Activated T-cell treated with anti-CD3 and anti-CD28 coated beads, Interleukin-2, amount 50 U/mL, for 24 hours (primary cell): ENCODE measurements at regions not wholly inside any gene's neighbourhood (a gene's known extent, or its start where the extent isn't known, plus 50 kb on each side); places are given as distances from the start of the nearest gene placed in this dataset.

Experiments
- DNase-seq: peaks from one replicate; pipeline ENCODE4 v3.0.0-alpha.2; 2020
- H3K27ac Mint-ChIP-seq: 2 replicates; pipeline ENCODE4 v1.8.0; 2020; ENCODE audit warnings: mild to moderate bottlenecking, mixed read lengths
- H3K27me3 Mint-ChIP-seq: 2 replicates; pipeline ENCODE4 v1.8.0; 2020; ENCODE audit warnings: mixed read lengths
- H3K36me3 Mint-ChIP-seq: 2 replicates; pipeline ENCODE4 v1.8.0; 2020; ENCODE audit warnings: low read depth, mixed read lengths
- H3K4me1 Mint-ChIP-seq: 2 replicates; pipeline ENCODE4 v1.8.0; 2020; ENCODE audit warnings: low read depth, mixed read lengths
- H3K4me3 Mint-ChIP-seq: 2 replicates; pipeline ENCODE4 v1.8.0; 2020; ENCODE audit warnings: mild to moderate bottlenecking, moderate library complexity, mixed read lengths
- H3K9me3 Mint-ChIP-seq: 2 replicates; pipeline ENCODE4 v1.8.0; 2020; ENCODE audit warnings: mixed read lengths

DNA sequence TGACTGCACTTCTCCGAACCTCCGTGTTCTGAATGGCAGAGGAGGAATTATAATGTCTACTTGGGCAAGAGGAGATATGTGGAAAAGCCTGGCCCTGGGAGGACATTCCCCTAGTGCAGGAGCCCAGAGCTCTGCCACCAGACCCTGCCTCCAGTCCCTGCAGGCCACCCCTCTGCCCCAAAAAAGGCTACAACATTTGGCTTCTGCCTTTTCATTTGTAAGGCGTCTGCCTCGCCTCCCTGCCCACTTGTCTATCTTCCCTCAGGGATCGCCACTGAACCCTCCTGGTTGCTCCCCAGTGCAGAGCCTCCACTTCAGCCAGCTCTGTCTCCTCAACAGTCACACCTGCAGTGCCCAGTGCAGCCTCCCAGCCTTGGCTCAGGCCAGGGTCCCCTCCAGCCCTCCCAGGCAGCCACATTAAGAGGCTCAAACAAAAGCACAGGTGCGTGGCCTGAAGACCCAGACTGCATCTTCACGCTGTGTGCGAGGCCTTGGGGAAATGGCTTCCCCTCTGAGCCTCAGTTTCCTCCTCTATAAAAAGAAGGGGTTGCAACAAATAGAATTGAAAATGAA is 125.9 kb upstream of the SMAD3 start:
- DNase-seq: no peak
- H3K36me3 Mint-ChIP-seq: no peaks in the 10 kb centered on the region
- no peak overlapping the region for H3K4me3 Mint-ChIP-seq
- H3K27me3 Mint-ChIP-seq: peaks cover under 1% of the 10 kb centered on the region
- no peak overlapping the region for H3K27ac Mint-ChIP-seq
- H3K9me3 Mint-ChIP-seq: peaks cover 1% of the 10 kb centered on the region
- H3K4me1 Mint-ChIP-seq: peaks cover 14% of the 10 kb centered on the region

- H3K27ac Mint-ChIP-seq: no peak overlapping the region
- DNase-seq: peak; percentile 48
Observed at GRCh38 chr15:66940368-66940767, 125.0 kb upstream of the SMAD3 start.

GRCh38 chr15:66941108-66941711 is 124.2 kb upstream of the SMAD3 start:
- H3K27me3 Mint-ChIP-seq: peaks cover 4% of the 10 kb centered on the region
- no peak overlapping the region for H3K4me3 Mint-ChIP-seq
- H3K9me3 Mint-ChIP-seq: no peaks in the 10 kb centered on the region

More at GRCh38 chr15:66940368-66940767, 125.0 kb upstream of the SMAD3 start:
- Mint-ChIP-seq H3K4me3 (no peak overlapping the region), H3K27me3 (no peaks in the 10 kb centered on the region), H3K36me3 (no peaks in the 10 kb centered on the region), H3K9me3 (no peaks in the 10 kb centered on the region), H3K4me1 (peaks cover 14% of the 10 kb centered on the region)

DNA sequence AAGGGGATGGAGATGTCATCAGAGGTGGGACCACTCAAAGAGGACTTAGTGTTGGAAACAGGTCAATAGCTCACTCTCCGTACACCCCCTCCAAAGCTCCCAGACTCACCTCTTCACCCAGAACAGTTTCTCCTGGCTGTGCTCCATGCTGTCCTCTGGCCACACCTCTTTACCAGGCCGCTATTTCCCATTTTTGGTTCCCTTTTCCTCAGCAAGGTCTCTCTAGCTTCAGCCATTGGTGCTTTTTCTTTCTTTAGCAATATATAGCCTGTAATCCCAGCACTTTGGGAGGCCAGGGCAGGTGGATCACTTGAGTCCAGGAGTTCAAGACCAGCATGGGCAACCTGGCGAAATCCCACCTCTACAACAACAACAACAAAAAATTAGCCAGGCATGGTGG is 123.6 kb upstream of the SMAD3 start:
- peaks cover 11% of the 10 kb centered on the region for H3K4me1 Mint-ChIP-seq
- no peak overlapping the region for H3K27ac Mint-ChIP-seq
- no peaks in the 10 kb centered on the region for H3K9me3 Mint-ChIP-seq
- no peaks in the 10 kb centered on the region for H3K36me3 Mint-ChIP-seq
- no peak overlapping the region for H3K4me3 Mint-ChIP-seq
- H3K27me3 Mint-ChIP-seq: peaks cover 4% of the 10 kb centered on the region
- DNase-seq: no peak

More at GRCh38 chr15:66941108-66941711, 124.2 kb upstream of the SMAD3 start:
- DNase-seq: no peak
- no peak overlapping the region for H3K27ac Mint-ChIP-seq
- no peaks in the 10 kb centered on the region for H3K36me3 Mint-ChIP-seq
- H3K4me1 Mint-ChIP-seq: peaks cover 11% of the 10 kb centered on the region

DNA sequence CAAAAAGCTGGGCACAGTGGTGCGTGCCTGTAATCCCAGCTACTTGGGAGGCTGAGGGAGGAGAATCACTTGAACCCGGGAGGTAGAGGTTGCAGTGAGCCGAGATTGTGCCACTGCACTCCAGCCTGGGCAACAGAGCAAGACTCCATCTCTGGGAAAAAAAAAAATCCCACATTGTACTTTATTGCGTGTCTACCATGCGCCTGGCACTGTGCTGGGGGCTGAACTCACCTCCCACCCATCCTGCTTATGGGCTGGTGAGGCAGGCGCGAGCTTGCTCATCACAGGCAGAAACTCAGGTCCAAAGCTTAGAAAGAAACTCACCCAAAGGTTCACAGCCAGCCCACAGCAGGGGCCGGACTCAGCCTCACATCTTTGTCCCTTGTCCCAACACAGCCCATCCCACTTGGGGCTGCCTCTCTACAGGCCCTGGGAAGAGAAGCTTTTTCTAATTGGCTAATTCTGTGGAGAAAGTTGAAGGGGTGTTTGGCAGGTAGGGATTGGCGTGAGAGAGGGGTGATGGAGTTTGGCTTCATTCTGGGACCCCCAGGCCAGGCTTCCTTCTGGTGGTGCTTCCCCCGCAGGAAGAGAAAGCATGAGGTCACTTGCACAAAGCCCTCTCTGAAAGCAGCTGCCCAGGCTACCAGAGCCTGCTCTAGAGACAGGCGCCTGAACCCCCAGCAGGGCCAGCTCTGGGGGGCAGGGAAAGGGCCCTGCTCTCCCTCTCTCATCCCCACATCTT is 122.6 kb upstream of the SMAD3 start:
- Mint-ChIP-seq H3K9me3 (no peaks in the 10 kb centered on the region), H3K36me3 (no peaks in the 10 kb centered on the region), H3K27me3 (peaks cover 4% of the 10 kb centered on the region), H3K4me1 (peaks cover 11% of the 10 kb centered on the region), H3K4me3 (no peak overlapping the region), H3K27ac (no peak overlapping the region)
- no peak for DNase-seq

DNA sequence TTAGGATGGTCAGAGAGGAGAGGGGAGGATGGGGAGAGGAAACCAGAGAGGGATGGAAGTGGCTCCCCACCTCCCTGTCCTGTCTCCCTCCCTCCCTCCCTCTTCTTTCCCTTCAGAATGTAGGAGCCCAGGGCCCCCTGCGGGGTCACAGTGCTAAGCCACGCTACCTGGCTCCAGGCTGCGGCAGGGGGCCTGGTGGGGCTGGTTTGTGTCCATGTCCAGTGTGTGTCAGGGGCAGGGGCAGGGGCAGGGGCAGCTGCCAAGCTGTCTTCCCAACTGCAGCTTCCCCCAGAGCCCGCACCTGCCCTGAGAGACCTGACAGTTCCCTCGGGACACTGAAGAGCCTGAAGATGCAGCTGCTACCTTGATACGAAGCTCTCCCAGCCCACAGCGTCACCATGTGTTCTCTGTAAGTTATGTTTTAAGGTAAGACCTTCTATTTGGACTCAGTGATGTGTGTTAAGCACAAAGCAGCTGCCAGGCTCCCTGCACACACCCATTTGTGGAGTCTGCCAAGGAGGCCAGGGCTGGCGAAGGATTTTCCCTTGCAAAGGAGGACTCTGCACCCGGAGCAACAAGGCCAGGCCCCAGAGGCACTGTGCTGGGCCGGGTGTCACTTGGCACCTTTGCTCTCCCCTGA is 121.8 kb upstream of the SMAD3 start:
- no peaks in the 10 kb centered on the region for H3K36me3 Mint-ChIP-seq
- H3K4me3 Mint-ChIP-seq: no peak overlapping the region
- DNase-seq: no peak
- no peaks in the 10 kb centered on the region for H3K9me3 Mint-ChIP-seq
- peaks cover 14% of the 10 kb centered on the region for H3K4me1 Mint-ChIP-seq
- H3K27me3 Mint-ChIP-seq: peaks cover 4% of the 10 kb centered on the region
- H3K27ac Mint-ChIP-seq: no peak overlapping the region

GRCh38 chr15:66944121-66944520 is 121.3 kb upstream of the SMAD3 start:
- H3K27ac Mint-ChIP-seq: no peak overlapping the region
- H3K36me3 Mint-ChIP-seq: no peaks in the 10 kb centered on the region
- H3K4me1 Mint-ChIP-seq: peaks cover 14% of the 10 kb centered on the region

GRCh38 chr15:66945286-66945685 is 120.1 kb upstream of the SMAD3 start:
- Mint-ChIP-seq H3K4me3 (no peak overlapping the region), H3K9me3 (no peaks in the 10 kb centered on the region), H3K27me3 (peaks cover 4% of the 10 kb centered on the region), H3K4me1 (peaks cover 11% of the 10 kb centered on the region), H3K27ac (no peak overlapping the region), H3K36me3 (no peaks in the 10 kb centered on the region)
- no peak for DNase-seq

More at GRCh38 chr15:66944121-66944520, 121.3 kb upstream of the SMAD3 start:
- DNase-seq: no peak
- H3K9me3 Mint-ChIP-seq: no peaks in the 10 kb centered on the region
- H3K27me3 Mint-ChIP-seq: peaks cover 4% of the 10 kb centered on the region
- no peak overlapping the region for H3K4me3 Mint-ChIP-seq

GRCh38 chr15:66945842-66946241 is 119.6 kb upstream of the SMAD3 start:
- no peak overlapping the region for H3K4me3 Mint-ChIP-seq
- H3K27me3 Mint-ChIP-seq: peaks cover 4% of the 10 kb centered on the region
- peaks cover 6% of the 10 kb centered on the region for H3K4me1 Mint-ChIP-seq
- no peaks in the 10 kb centered on the region for H3K9me3 Mint-ChIP-seq
- no peaks in the 10 kb centered on the region for H3K36me3 Mint-ChIP-seq
- DNase-seq: no peak
- H3K27ac Mint-ChIP-seq: no peak overlapping the region

GRCh38 chr15:66946578-66947164 is 118.7 kb upstream of the SMAD3 start:
- Mint-ChIP-seq H3K27ac (no peak overlapping the region), H3K27me3 (peaks cover 4% of the 10 kb centered on the region), H3K4me1 (peaks cover 3% of the 10 kb centered on the region), H3K36me3 (no peaks in the 10 kb centered on the region), H3K9me3 (no peaks in the 10 kb centered on the region), H3K4me3 (no peak overlapping the region)
- DNase-seq: peak; percentile 84

- peaks cover 8% of the 10 kb centered on the region for H3K27me3 Mint-ChIP-seq
- DNase-seq: no peak
- no peaks in the 10 kb centered on the region for H3K36me3 Mint-ChIP-seq
- H3K4me1 Mint-ChIP-seq: peaks cover 3% of the 10 kb centered on the region
- H3K27ac Mint-ChIP-seq: no peak overlapping the region
- no peak overlapping the region for H3K4me3 Mint-ChIP-seq
- no peaks in the 10 kb centered on the region for H3K9me3 Mint-ChIP-seq
Observed at GRCh38 chr15:66947471-66947870, 117.9 kb upstream of the SMAD3 start.

GRCh38 chr15:66948294-66948693 is 117.1 kb upstream of the SMAD3 start:
- Mint-ChIP-seq H3K27ac (no peak overlapping the region), H3K9me3 (no peaks in the 10 kb centered on the region), H3K4me1 (peaks cover 3% of the 10 kb centered on the region), H3K4me3 (no peak overlapping the region), H3K36me3 (no peaks in the 10 kb centered on the region), H3K27me3 (peaks cover 9% of the 10 kb centered on the region)
- no peak for DNase-seq

DNA sequence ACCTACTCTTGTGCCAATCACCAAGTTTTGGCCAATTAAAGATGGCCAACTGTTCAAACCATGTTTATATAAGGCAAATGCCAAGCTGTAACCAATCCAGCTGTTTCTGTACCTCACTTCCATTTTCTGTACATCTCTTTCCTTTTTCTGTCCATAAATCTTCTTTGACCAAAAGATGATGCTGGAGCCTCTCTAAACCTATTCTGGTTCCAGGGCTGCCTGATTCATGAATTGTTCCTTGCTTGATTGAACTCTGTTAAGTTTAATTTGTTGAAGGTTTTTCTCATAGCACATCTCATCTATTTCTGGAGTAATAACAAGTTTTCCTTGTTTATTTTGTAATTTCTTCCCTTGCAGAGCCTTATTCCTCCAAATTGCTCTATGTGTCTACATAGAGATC is 115.3 kb upstream of the SMAD3 start:
- no peaks in the 10 kb centered on the region for H3K9me3 Mint-ChIP-seq
- peaks cover 13% of the 10 kb centered on the region for H3K27me3 Mint-ChIP-seq
- H3K36me3 Mint-ChIP-seq: no peaks in the 10 kb centered on the region
- DNase-seq: no peak
- H3K4me1 Mint-ChIP-seq: peaks cover 3% of the 10 kb centered on the region
- H3K4me3 Mint-ChIP-seq: no peak overlapping the region
- no peak overlapping the region for H3K27ac Mint-ChIP-seq

GRCh38 chr15:66951531-66952320 is 113.7 kb upstream of the SMAD3 start:
- Mint-ChIP-seq H3K4me3 (no peak overlapping the region), H3K4me1 (peaks cover 6% of the 10 kb centered on the region), H3K9me3 (no peaks in the 10 kb centered on the region), H3K27ac (no peak overlapping the region), H3K27me3 (peaks cover 9% of the 10 kb centered on the region), H3K36me3 (no peaks in the 10 kb centered on the region)
- DNase-seq: no peak
